GM19395 (cell line): ENCODE measurements at regions not wholly inside any gene's neighbourhood (a gene's known extent, or its start where the extent isn't known, plus 50 kb on each side); places are given as distances from the start of the nearest gene placed in this dataset.
A peak's percentile ranks its signal among the peaks of the same experiment; 100 is the strongest.

Source experiments
- ATAC-seq: cut with Tn5 transposase; IDR thresholded peaks from one replicate; pipeline ENCODE4 v1.9.1; 2021; ENCODE audit warnings: mild to moderate bottlenecking, moderate library complexity; ENCODE audit not compliant: unreplicated experiment

DNA sequence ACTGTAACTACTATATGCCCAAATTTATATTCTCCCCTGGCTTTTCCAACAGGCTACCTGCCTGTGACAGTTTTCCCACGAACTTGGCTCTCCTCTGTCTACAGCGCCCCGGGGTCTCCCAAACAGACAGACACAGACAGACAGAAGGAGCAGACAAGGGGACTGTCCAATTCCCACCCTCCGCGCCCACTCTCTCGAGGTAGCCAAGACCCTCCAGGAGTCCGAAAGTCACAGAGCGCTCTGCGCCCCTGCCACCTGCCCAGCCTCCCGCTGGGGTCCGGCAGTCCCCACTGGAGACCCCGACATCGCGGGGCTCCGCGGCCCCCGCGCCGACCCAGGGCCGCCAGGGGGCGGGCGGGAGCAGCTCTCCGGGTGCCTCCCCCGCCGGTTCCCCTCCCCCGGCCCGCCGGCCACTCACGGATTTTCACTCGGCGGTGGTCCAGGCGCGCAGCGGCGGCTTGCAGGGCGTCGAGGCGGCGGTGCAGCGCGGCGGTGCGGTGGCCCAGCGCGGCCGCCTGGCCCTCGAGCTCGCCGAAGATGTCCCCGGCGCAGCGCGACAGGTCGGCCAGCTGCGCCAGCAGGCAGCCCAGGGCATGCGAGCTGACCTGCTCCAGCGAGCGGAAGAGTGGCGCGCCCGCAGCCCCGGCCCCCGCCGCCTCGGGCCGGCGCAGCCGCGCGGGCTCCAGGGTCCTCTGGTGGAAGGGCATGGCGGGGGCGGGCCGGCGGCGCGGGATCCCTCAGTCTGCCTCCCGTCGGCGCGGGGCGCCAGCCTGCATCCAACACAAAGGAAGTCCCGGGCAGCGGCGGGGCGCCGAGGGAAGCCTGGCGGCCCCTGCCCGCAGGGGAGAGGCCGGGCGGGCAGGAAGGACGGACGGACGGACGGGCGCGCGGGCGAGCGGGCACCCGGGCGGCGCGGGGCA lies 81.3 kb upstream of the CCDC28A start:
- peak; percentile 74 for ATAC-seq

DNA sequence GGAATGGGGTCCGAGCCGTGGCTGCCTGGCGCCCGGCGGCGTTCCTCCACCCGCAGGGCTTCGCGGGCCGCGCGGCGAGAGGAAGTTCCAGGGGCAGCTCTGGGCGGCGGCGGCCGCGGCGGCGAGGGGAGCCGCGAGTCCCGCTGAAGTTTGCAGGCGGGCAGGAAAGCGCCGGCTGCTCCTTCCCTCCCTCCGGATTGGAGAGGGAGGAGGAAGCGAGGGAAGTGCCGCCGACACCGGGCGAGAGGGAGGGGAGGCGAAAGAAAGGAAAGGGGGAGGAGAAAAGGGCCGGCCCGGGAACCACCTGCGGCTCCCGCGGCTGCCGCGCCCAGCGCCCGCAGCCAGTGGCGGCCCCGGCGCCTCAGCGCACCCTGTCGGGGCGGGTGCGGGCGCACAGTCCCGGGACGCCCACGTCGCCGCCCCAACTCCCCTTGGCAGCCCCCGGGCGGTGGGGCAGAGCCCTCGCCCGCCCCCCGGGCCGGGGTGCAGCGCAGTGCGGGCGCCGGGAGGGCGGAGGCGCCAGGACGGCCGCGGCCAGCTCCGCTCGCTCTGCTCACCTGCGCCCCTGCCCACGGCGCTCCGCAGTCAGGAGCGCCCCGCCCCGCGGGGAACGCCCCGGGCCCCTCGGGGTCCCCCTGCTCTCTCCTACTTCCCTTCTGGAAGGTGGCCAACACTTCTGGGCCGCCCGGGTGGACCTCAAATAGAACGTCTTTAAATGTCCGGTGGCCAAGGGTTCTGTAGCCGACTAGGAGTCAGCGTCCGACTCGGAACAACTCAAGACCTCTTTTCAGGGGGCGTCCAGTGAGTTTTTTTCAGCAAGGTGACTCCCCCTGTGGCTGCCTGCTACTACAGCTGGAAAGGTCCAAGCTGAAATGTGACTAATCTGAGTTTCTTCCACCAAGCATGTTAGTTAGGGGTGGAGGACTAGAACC lies 80.3 kb upstream of the CCDC28A start:
- peak; percentile 60 for ATAC-seq

DNA sequence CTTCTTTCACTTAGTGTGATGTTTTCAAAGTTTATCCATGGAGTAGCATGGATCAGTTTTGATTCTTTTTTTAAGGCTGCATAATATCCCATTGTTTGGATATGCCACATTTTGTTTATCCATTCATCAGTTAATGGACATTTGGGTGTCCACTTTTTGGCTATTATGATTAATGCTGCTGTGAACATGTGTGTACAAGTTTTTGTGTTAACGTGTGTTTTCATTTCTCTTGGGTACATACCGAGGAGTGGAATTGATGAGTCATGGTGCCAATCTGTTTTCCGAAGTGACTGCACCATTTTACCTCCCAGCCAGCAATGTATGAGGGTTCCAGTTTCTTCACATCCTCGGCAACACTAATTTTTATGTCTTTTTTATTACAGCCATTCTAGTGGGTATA lies 78.4 kb upstream of the CCDC28A start:
- ATAC-seq, result no peak

DNA sequence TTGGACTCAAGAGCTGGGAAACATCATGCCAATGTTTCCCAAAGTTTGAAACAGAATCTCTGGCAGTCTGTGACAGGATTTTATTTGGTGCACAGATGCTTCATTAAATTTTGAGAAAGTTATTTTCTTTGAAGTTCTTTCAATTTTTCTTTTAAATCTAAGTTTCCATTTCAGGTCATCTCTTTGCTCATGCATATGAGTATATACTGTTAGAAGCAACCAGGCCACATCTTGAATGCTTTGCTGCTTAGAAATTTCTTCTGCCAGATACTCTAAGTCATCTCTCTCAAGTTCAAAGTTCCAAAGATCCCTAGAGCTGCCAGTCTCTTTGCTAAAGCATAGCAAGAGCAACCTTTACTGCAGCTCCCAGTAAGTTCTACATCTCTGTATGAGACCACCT lies 59.1 kb upstream of the CCDC28A start:
- ATAC-seq, result no peak

DNA sequence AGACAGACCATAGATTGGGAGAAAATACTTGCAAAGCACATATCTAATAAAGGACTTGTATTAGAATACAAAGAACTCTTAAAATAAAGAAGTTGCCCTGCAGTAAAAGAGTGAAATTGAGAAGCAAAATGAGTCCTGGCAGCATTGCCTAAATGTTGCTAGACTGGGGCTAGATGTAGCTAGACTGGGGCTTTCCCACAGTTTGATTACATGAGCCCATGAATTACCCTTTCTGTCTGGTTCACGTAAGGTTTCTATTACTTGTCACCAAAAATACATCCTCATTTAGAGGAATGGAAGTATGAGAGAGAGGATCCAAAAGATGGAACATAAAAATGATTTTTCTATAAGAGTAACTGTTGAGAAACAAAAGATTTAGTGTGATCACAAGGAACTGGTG lies 57.6 kb upstream of the CCDC28A start:
- no peak for ATAC-seq

DNA sequence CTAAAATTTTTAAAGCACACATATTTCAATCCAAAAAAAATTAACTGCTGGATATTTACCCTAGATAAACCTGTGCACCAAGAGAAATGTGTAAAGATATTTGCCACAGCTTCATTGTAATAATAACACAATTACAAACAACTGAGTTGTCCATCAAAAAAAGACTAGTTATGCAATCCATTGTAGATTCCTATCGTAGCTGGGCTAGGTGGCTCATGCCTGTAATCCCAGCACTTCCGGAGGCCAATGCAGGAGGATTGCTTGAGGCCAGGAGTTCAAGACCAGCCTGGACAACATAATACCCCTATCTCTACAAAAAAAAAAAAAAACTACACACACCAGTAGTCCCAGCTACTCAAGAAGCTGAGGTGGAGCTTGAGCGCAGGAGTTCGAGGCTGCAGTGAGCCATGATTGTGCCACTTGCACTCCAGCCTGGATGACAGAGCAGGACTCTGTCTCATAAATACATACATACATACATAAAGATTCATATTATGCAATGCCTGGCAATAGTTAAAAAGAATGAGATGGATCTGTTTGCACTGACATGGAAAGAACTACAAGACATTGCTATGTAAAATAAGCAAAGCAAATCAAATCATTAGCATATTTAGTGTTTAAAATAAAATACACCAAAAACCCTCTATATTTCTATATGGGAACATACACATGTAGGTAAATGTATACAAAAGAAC lies 56.5 kb upstream of the CCDC28A start:
- ATAC-seq, result no peak

DNA sequence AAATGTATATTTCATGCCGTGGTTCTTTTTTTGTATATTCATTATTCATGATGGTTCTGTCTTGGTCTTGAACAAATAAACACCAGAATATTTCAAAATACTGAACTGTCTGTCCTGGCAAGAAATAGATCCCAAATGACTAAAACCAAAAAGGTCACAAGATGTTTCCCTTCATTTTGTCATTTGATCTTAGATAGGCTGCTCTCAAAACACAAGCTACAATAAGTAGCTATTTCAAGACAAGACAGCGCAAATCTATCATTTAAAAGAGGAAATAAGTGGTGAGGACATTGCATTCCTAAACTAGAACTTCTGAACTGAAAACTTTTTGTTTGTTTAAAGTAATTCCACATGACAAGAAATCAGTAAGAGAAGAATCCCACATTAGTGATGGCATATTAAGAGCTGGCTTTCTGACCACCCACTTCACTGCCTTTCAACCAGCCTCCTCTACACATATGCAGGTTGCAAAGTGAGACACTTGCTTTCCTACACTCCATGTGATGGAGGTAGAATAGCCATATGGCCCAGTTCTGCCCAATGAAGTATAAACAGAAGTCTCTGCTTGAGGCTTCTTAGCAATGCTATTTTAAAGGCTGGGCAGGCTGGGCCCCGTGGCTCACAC lies 54.4 kb upstream of the CCDC28A start:
- ATAC-seq, result no peak

DNA sequence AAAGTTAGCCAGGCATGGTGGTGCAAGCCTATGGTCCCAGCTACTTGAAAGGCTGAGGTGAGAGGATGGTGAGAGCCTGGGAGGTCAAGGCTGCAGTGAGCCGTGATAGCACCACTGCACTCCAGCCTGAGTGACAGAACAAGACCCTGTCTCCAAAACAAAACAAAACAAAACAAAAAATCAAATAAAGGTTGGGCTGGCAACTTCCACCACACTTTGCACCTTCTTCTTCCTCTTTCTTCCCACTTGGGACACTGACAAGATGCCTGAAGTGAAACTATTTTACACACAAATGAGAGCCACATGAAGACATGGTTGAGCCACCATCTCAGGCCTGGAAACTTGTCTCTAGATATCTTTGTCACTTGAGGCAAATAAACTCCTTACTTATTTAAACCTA lies 53.8 kb upstream of the CCDC28A start:
- no peak for ATAC-seq

DNA sequence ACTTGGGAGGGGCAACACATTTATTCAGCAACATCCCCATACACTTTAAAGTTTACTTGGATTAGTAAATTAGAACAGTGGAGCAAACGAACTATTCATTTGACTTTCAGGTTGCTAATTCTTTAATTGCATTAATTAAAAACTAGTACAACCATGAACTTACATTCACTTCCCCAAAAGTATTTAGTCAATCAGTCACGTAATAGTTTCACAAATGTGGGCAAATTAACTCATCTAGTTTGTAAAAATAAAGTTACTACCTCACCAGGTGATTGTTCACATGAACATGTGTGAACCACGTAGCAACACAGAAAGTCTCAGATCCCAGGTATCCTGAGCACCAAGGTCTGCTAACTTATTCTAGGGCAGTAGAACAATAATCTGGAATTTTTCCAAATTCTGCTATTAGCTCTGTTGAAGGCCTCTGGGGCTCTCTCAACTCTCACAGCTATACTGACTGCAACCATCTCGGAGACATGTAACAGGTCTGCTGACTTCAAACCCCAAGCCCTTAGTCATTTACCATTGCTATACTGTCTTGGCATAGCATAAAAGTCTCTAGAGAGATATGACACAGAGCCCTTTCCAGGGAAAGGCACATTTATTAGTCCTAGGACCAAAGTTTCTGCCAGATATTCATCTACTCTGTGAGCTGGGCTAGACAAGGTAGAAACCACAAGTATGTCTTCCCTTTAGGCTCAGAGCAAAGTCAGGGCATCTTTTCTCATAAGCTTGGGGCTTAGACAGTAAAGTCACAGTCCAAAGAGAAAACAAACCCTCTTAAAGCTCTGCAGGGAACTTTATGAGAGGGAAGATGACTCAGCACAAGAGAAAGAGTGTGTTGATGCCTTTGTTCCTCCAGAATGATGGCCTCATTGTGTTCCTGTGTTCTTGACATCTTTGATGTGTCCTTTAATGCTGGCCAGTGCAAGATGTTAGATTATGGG lies 50.9 kb upstream of the CCDC28A start:
- no peak for ATAC-seq
